ENCODE measurements at regions not wholly inside any gene's neighbourhood (a gene's known extent, or its start where the extent isn't known, plus 50 kb on each side); places are given as distances from the start of the nearest gene placed in this dataset.
"Not testable (repeated sequence)": the region's sequence is repeated elsewhere in the genome, so short reads cannot be mapped to it uniquely, and the experiment has no call there.

DNA sequence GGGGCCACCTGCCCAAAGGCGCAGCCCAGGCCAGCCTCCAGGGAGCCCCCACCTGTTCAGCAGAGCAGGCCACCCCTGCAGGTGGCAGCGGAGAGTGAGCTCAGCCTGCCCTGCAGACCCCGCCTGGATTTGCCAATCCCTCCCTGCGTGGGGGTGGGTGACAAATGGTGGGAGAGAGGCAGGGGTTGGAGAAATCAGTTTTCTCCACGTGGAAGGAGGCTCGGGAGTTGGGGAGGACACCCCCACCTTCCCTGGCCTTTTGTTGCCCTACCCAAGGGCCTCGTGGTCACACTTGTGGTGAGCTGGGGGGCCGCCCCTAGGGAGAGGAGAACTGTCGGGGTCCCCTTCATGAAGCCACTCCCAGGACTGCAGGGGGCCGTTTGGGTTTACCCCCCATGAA, 351.7 kb downstream of the CNTNAP3B start:
- H3K4me3 ChIP-seq (replicated peaks; ENCODE audit: low read depth, low read length); DNase-seq (ENCODE audit: low read depth): not testable (repeated sequence)

DNA sequence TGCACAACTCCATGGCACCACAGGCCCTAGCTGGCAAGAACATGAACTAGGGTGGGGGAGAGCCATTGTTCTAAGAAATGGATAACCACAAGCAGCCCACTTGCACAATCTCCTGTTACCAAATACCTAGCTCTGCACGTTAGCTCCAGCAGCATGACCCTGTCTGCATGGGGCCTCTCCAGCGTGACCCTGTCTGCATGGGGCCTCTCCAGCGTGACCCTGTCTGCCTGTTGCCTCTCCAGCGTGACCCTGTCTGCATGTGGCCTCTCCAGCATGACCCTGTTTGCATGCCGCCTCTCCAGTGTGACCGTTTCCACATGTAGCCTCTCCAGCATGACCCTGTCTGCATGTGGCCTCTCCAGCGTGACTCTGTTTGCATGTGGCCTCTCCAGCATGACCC, 356.7 kb downstream of the CNTNAP3B start:
- DNase-seq (ENCODE audit: low read depth); H3K4me3 ChIP-seq (replicated peaks; ENCODE audit: low read depth, low read length): not testable (repeated sequence)

DNA sequence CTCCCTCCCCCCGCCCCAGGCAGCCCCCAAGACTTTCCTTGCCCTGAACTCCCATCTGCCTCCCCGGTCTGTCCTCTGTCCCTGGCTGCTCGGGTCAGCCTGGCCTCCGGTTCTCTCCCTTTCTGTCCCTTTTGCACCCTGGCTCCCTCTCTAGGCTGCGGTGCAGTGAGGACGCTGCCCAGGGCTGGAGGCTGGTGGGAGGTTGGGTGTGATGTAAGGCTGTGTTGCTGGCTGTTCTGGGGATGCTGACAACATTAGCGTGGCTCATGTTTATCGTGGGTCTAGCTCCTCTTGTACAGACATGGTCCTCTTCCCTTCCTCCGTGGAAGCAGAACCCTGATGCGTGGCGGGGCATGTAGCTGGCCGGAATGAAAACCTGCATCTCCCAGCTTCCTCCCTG, 357.5 kb downstream of the CNTNAP3B start:
- DNase-seq (ENCODE audit: low read depth); H3K4me3 ChIP-seq (replicated peaks; ENCODE audit: low read depth, low read length): not testable (repeated sequence)

DNA sequence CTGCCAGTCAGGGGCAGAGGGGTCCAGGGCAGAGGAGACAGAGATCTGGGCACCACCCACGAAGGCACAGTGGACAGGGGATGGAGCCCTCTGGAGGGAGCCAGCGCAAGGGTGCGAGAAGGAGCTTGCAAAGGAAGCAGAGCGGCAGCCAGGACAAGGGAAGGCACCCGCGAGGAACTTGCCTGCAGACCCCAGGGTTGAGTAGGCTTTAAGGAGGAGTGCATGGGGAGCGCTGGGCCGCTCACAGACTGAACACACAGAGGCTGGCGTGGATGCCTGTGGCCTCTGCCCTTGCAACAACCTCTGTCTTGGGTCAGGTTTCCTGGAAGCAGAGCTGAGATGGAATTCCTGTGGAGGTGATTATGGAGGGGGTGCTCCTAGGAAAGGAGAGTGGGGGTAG, 374.4 kb downstream of the CNTNAP3B start:
- H3K4me3 ChIP-seq (replicated peaks; ENCODE audit: low read depth, low read length); DNase-seq (ENCODE audit: low read depth): not testable (repeated sequence)

DNA sequence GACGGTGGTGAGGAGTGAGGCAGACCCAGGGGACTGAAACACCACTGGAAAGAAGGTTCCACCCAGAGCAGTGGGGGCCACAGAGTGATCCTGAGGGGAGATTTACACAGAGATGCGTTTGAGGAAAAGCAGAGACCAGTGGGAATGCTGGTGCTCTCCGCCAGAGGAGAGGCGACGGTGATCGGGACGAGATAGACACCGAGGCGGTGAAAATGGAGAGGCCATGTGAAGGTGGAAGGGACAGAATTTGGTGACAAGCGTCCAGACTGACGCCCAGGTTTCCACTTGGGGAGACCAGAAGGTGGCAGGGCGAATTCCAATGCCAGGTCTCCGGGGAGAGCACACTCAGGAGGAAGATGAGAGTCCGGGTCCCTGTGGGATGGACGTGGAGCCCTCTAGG, 374.8 kb downstream of the CNTNAP3B start:
- not testable (repeated sequence) for DNase-seq (ENCODE audit: low read depth); H3K4me3 ChIP-seq (replicated peaks; ENCODE audit: low read depth, low read length)

DNA sequence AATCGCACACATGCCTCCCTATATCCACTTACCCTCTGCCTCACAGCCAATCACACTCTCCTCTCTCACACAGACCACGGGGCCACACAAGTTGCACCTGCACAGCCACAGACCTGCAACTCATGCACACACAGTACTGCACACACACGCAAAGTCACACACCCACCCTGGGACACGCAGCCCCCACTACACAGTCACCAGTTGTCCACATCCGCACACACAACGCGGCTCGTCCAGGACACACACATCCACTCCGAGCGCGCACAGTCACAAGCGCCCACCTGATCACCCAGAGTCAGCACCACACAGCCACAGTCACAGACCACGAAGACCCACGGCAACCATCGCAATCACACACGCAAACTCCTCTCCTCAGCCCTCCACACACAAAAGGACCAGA, 387.3 kb downstream of the CNTNAP3B start:
- not testable (repeated sequence) for H3K4me3 ChIP-seq (replicated peaks; ENCODE audit: low read depth, low read length); DNase-seq (ENCODE audit: low read depth)

DNA sequence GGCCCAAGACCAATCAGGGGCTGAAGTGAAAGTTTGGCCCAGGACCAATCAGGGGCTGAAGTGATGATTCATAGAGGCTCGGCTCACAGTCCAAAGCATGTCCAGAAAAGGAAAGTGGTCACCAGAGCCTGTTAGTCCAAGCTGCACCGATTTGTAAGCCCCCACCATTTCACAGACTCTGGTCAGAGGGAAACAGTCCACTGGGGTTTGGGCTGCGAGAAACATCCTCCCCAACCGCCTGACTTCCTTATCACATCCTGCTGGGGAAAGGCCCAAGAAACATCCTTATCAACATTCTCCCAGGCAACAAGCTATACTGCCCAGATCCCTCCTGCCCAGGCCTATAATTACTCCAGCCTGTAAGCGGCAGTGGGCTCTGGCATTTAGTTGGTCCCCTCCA, 388.1 kb downstream of the CNTNAP3B start:
- not testable (repeated sequence) for DNase-seq (ENCODE audit: low read depth); H3K4me3 ChIP-seq (replicated peaks; ENCODE audit: low read depth, low read length)

DNA sequence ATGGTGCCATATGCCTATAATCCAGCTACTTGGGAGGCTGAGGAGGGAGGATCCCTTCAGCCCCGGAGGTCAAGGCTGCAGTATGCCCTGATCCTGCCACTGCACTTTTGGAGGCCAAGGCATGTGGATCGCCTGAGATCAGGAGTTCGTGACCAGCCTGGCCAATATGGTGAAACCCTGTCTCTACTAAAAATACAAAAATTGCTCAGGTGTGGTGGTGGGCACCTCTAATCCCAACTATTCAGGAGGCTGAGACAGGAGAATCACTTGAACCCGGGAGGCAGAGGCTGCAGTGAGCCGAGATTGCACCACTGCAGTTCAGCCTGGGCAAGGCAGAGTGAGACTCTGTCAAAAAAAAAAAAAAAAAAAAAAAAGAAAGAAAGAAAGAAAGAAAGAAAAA, 390.5 kb downstream of the CNTNAP3B start:
- DNase-seq (ENCODE audit: low read depth); H3K4me3 ChIP-seq (replicated peaks; ENCODE audit: low read depth, low read length): not testable (repeated sequence)

DNA sequence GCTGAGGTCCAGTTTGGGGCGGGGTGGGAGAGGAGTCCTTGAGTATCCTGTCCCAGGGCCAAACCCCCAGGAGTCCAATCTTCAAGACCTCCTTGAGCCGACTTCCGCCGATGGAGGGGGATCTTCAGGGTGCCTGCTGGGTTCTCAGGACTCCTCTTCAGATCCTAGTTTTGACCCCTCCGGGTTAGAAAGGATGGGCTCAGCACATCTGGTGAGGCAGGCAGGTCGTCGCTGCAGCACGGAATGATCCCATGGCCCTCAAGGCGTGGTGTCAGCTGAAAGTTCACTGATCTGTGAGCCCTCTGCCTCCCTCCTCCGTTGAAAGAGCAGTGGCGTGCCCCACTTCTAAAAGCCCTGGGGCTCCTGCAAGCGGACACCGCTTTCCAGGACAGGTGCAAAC, 430.0 kb downstream of the CNTNAP3B start:
- H3K4me3 ChIP-seq (replicated peaks; ENCODE audit: low read depth, low read length); DNase-seq (ENCODE audit: low read depth): not testable (repeated sequence)

DNA sequence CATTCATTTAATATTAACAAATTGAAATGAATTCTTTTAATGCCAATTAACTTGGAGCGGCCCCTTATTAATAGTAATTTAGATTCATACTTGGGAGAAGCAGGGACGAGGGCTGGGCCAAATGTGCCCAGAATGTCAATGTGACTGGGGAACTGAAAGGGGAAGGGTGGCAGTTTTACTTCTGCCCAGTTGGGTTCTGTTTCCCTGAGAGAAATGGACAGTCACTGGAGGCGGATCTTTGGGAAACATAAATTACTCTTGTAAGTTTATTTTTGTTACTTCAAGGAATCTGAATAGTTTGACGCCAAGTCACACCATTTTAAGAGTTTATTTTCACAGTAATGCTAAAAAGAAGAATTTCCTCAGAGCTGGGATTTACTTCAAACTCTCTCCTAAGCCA, 432.1 kb downstream of the CNTNAP3B start:
- not testable (repeated sequence) for DNase-seq (ENCODE audit: low read depth)

DNA sequence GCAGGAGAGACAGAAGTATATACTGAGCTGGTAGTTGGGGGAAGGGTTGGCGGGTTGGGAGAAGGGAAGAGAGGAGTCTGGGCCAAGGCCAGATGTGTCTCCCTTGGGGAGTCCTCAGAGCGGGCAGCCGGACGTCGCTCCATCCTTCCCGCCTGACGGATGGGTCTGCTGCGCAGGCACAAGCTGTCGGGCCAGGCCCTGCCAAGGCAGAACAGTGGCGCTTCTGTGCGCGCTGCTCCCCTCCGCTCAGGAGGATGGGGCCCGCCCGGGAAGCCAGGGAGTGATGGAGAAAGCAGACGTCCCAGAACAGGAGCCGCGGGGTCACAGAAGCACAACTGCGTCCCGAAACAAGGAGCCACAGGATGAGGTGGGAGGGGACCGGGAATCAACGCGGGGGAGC, 449.9 kb downstream of the CNTNAP3B start:
- H3K4me3 ChIP-seq (replicated peaks; ENCODE audit: low read depth, low read length); DNase-seq (ENCODE audit: low read depth): not testable (repeated sequence)

More for the DNA sequence above, 432.1 kb downstream of the CNTNAP3B start:
- not testable (repeated sequence) for H3K4me3 ChIP-seq (replicated peaks; ENCODE audit: low read depth, low read length)

DNA sequence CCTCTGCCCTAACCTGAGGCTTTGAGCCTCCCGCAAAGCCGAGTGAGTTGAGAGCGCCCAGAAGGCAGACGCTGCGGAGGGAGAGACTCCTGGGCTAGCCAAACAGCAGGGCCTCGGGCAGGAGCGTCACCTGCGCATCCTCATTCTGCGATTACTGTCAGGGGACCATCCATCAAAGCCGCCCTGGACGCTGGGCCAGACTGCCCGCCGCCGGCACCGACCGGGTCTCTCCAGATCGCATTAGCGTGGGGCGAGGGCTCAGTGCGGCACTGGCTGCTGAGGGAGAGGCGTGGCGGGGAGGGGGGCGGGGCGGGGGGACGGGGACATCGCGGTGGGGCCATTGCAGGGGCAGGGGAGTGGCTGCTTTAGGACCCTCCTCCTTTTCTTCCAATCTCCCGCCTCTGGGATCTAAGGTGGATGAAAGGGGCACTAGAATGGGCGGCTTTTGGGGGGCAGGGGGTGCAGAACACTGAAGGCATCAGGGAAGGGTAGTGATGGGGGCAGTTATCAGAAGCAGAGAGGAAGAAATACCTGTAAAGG, 465.7 kb downstream of the CNTNAP3B start:
- DNase-seq (ENCODE audit: low read depth); H3K4me3 ChIP-seq (replicated peaks; ENCODE audit: low read depth, low read length): not testable (repeated sequence)

DNA sequence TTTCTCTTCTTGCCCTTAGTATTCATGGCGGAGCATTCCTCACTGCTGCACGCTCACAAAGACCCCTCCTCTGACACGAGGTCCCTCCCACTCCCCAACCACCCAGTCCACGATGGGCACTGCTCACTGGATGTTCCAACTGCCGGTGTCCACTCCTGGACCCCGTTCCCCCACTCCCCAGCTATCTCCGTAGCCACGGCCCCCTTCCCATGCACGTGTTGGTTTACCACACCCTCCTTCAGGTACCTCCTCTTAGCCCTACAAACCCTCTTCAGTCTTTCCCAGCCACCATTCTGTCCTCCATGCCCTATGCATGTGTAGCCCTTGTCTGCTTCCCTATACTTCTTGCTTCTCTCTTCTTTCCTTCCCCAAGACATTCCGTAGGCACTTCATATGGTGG, 469.6 kb upstream of the ZNG1F start:
- H3K4me3 ChIP-seq (replicated peaks; ENCODE audit: low read depth, low read length); DNase-seq (ENCODE audit: low read depth): not testable (repeated sequence)

DNA sequence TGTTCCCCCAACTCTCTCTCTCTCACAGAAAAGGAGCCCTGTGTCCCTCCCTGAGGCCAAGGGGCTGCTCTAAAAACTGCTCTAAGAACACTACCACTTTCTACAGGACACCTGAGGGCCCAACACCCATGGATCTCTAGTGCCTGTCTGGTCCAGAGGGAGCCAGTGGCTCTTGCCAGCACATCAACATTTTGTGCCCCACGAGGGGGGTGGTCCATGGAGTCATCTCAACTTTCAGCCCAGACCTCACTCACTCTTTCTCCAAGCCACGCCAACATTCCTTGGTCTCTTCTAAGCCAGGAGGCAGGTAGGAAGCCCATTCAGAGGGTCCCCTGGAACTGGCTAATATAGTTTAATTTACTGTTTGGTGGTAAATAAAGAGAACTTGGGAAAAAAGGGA, 469.0 kb upstream of the ZNG1F start:
- not testable (repeated sequence) for H3K4me3 ChIP-seq (replicated peaks; ENCODE audit: low read depth, low read length); DNase-seq (ENCODE audit: low read depth)

DNA sequence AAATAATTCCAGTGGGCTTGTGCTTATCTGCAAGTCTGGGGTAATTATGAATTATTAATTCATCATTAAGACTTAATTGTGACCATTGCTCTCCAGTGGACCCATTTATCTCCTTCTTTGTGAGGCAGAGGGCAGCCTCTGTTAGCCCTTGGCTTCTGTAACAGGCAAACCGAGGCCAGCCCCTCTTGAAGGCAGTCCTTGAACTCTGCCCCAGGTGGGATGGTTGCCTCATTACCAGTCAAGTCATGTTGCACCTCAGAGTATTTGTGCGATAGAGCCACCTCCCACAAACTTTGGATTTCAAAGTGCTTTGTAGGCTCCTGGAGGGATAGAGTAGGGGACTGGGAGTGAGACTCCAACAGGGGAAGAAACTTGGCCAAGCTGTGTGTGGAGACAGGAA, 468.0 kb upstream of the ZNG1F start:
- H3K4me3 ChIP-seq (replicated peaks; ENCODE audit: low read depth, low read length); DNase-seq (ENCODE audit: low read depth): not testable (repeated sequence)

DNA sequence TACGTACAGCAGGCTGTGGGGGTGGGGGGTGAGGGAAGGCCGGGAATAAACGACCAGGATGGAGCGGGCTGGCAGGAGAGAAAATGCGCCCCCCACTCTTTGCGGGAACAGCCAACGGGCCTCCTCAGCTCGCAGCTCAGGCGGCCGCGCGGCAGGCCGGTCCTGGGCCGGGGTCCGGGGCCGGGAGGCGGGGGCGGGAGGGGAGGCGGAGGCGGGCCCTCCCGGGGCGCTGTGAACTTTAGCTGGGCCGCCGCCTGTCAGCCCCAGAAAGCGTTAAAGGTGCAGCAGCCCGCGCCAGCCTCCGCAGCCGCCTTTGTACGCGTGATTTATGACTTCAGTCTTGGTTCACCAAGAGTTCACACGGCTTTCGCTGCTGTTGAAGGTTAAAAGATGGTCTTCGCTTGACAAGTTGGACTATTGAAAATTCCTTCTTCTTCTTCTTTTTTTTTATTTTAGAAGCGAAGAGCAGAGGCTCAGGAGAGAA, 466.0 kb upstream of the ZNG1F start:
- peak; percentile 24 for DNase-seq (ENCODE audit: low read depth)
- H3K4me3 ChIP-seq (replicated peaks; ENCODE audit: low read depth, low read length) = not testable (repeated sequence)

DNA sequence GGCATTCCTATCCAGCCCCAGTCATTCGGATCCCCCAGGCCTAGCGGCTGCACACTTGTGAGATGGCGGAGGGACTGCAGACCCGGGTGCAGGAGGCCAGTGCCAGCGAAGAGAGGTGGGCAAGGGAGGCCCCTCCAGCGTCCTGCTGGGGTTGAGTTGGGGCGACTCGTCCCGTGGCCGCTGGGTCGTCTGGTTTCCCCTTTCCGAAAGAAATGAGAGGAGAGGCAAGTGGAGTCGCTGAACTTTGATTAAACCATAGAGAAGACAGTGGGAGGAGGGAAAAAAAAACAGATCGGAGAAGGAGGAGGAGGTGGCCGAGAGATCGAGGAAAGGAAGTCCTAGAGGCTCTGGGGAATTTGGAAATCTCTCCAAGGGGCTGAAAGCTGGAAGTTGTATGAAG, 465.2 kb upstream of the ZNG1F start:
- DNase-seq (ENCODE audit: low read depth); H3K4me3 ChIP-seq (replicated peaks; ENCODE audit: low read depth, low read length): not testable (repeated sequence)

DNA sequence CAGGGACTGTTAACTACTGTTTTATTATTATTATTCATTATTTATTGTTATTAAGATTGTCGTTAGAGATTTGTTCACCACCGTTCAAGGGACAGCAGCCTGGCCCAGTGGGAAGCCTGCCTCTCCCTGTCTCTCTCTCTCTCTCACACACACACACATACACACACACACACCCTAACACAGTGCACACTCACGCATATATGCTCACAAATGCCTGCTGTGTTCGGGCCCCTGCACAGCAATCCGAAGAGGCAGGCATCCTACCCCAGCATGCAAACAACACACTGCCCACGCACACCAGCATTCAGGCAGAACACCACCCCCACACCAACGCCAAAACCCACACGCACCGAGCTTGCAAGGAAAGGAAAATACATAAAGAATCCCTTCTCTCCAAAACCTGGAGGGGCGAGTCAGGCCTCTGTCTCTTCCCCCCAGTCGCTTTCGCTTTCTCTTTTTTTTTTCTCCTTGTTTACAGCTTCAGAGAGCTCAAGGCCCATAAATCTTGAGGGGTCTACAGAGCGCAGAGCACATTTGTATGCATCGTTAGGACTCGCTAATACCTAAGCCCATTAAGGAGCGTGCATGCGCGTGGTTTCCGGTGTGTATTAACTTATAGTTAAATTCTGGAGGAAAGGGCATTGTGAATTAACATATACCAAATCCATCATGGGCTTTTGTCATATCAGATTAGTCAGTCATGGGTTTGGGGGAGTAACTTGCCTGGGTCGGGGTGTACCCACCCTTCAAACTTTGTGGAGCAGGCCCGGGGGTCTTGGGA, 464.6 kb upstream of the ZNG1F start:
- DNase-seq (ENCODE audit: low read depth) = peak; percentile 11
- H3K4me3 ChIP-seq (replicated peaks; ENCODE audit: low read depth, low read length) = not testable (repeated sequence)

DNA sequence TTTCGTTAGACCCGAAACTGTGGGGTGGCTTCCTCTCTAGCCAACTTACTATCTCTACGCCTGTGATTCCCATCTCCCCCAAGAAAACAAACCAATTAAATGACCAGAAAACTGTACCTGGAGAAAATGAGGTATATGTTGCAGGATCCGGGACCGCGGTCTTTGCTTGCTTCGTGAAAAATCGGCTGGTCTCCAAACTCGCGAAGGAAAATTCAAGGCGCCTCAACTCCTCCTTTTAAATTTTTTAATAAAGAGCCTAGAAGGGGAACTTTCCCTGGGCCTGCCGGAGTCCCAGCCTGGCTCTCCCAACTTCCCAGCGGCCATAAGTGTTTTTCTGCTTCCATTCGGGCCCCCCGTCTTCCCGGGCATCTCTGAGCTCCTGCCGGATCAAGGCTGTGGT, 463.7 kb upstream of the ZNG1F start:
- not testable (repeated sequence) for DNase-seq (ENCODE audit: low read depth); H3K4me3 ChIP-seq (replicated peaks; ENCODE audit: low read depth, low read length)

DNA sequence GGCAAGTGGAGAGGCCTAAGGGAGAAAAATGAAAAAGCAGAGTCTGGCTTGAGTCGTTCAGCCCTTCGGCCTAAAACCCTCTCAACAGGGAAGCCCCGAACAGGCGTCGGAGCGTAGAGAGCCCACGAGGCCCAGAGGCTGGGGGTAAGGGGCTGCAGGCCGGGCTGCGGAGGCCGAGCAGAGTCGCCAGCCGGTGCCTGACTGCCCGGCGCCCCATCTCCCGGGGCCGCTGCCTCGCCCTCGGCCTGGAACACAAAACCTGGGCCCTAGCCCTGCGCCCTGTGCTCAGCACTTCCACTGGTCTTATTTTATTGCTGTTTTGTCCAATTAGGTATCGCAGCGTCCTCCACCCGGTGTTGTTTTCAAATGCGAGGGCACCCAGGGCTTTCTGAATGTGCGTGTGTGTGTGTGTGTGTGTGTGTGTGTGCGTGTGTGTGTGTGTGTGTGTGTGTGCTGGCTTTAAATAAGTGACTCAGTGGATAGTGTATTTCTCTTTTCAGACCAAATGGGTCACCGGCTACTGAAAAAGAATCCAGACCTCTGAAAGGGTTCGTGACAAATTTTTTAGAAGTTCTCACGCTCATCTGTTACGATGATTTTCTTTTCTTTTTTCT, 463.1 kb upstream of the ZNG1F start:
- not testable (repeated sequence) for DNase-seq (ENCODE audit: low read depth)

More for the DNA sequence above, 463.1 kb upstream of the ZNG1F start:
- not testable (repeated sequence) for H3K4me3 ChIP-seq (replicated peaks; ENCODE audit: low read depth, low read length)

All from fibroblast of pulmonary artery (primary cell).